GM12878 (cell line): ENCODE measurements at regions not wholly inside any gene's neighbourhood (a gene's known extent, or its start where the extent isn't known, plus 50 kb on each side); places are given as distances from the start of the nearest gene placed in this dataset.

Experiments
- ATAC-seq: fragments of 200-7000 bp; cut with Tn5 transposase; 3 replicates; pipeline ENCODE4 v1.9.1; 2020; ENCODE audit warnings: mild to moderate bottlenecking, moderate library complexity
- BruUV-seq: library from RNA; stranded (reverse); fragments of 400-500 nt; replicated peaks from 2 replicates; lab custom pipeline; 2021; lab: Mats Ljungman, UMichigan
- CTCF ChIA-PET: fragments of 300-600 bp; sonication (Branson Sonifier 250); formaldehyde crosslinking; extraction: SDS; loops from one replicate; lab custom pipeline; 2021; ENCODE audit warnings: inconsistent platforms; lab: Yijun Ruan, JAX
- POLR2A ChIA-PET: fragments of 350-600 bp; formaldehyde crosslinking; extraction: SDS; loops from one replicate; lab custom pipeline; 2021; ENCODE audit warnings: inconsistent platforms; lab: Charles Lee
- RAD21 ChIA-PET: fragments of 300-600 bp; sonication (Branson Sonifier 250); formaldehyde crosslinking; loops from one replicate; lab custom pipeline; 2023; ENCODE audit warnings: antibody characterized with exemption; ENCODE audit not compliant: unreplicated experiment; lab: Charles Lee
- SMC1A ChIA-PET: fragments of 300-600 bp; sonication (Branson Sonifier 250); formaldehyde crosslinking; loops from one replicate; lab custom pipeline; 2023; ENCODE audit not compliant: unreplicated experiment, uncharacterized antibody; lab: Charles Lee
- DNase-seq: peaks from one replicate; pipeline ENCODE4 v3.0.0-alpha.2; 2011; ENCODE audit warnings: low read depth, low spot score
- FAIRE-seq: peaks from 3 replicates; lab custom pipeline; 2011; peaks lifted over from hg19 to GRCh38; lab: Jason Lieb, UNC
- H2AFZ ChIP-seq: 2 replicates; pipeline ENCODE4 v1.6.0; 2011; ENCODE audit warnings: low read depth, low read length, control low read depth; ENCODE audit not compliant: control insufficient read depth
- H3K27ac ChIP-seq: 2 replicates; pipeline ENCODE4 v1.5.1; 2011; ENCODE audit warnings: control low read depth; ENCODE audit not compliant: control insufficient read depth, insufficient read depth
- H3K27me3 ChIP-seq, 2 experiments: replicated peaks in 1 of 2; 2 replicates each; pipeline versions ENCODE4 v1.6.0 to v1.6.1; 2011; ENCODE audit warnings: low read length in 1 of 2; ENCODE audit not compliant: control insufficient read depth in 2 of 2, insufficient read depth in 2 of 2
- H3K36me3 ChIP-seq, 2 experiments: 2 replicates each; pipeline ENCODE4 v1.5.1; 2011; ENCODE audit warnings: low read length in 1 of 2; ENCODE audit not compliant: control insufficient read depth in 2 of 2, insufficient read depth in 2 of 2
- H3K4me1 ChIP-seq: 2 replicates; pipeline ENCODE4 v1.6.1; 2011; ENCODE audit warnings: mild to moderate bottlenecking, low read length, moderate library complexity, mixed read lengths; ENCODE audit not compliant: control insufficient read depth, insufficient read depth
- H3K4me2 ChIP-seq: 2 replicates; pipeline ENCODE4 v1.6.0; 2011; ENCODE audit warnings: control low read depth; ENCODE audit not compliant: control insufficient read depth, insufficient read depth
- H3K4me3 ChIP-seq: fragments of 200-600 bp; sonication (generic); 2 replicates; pipeline ENCODE4 v1.5.1; 2016
- H3K79me2 ChIP-seq: 2 replicates; pipeline ENCODE4 v1.6.0; 2011; ENCODE audit warnings: low read length; ENCODE audit not compliant: control insufficient read depth, insufficient read depth
- H3K9ac ChIP-seq: 2 replicates; pipeline ENCODE4 v1.8.0; 2011; ENCODE audit warnings: low read length, control low read depth, mixed read lengths; ENCODE audit not compliant: control insufficient read depth, insufficient read depth
- H3K9me3 ChIP-seq: replicated peaks from 3 replicates; pipeline ENCODE4 v1.5.1; 2011; ENCODE audit warnings: mild to moderate bottlenecking, low read length; ENCODE audit not compliant: control insufficient read depth, insufficient read depth
- H4K20me1 ChIP-seq: 2 replicates; pipeline ENCODE4 v1.6.0; 2011; ENCODE audit not compliant: control insufficient read depth, insufficient read depth
- BMI1 ChIP-seq: fragments of 450-650 bp; IDR thresholded peaks from 2 replicates; pipeline ENCODE4 v1.6.1; 2016; ENCODE audit warnings: mild to moderate bottlenecking, moderate library complexity, borderline replicate concordance
- ESRRA ChIP-seq: IDR thresholded peaks from 2 replicates; pipeline ENCODE4 v1.6.1; 2012; ENCODE audit warnings: mild to moderate bottlenecking, low read length, improper control_type of control experiment
- IKZF2 ChIP-seq, 2 experiments: fragments of 450-650 bp; IDR thresholded peaks; 2 replicates each; pipeline ENCODE4 v1.6.1; 2017; ENCODE audit warnings: mild to moderate bottlenecking in 2 of 2, moderate library complexity in 2 of 2
- IRF3 ChIP-seq: fragments of 450-650 bp; IDR thresholded peaks from 2 replicates; pipeline ENCODE4 v1.6.1; 2014; ENCODE audit warnings: mild to moderate bottlenecking
- PKNOX1 ChIP-seq: fragments of 450-650 bp; IDR thresholded peaks from 2 replicates; pipeline ENCODE4 v1.6.1; 2016; ENCODE audit warnings: mild to moderate bottlenecking
- STAT3 ChIP-seq: IDR thresholded peaks from 2 replicates; pipeline ENCODE4 v1.6.1; 2011; ENCODE audit warnings: low read depth, low read length, improper control_type of control experiment
- ZNF622 ChIP-seq: fragments of 450-650 bp; IDR thresholded peaks from 2 replicates; pipeline ENCODE4 v1.6.1; 2017; ENCODE audit warnings: mild to moderate bottlenecking, inconsistent platforms
- ZNF687 ChIP-seq: fragments of 450-650 bp; IDR thresholded peaks from 2 replicates; pipeline ENCODE4 v1.6.1; 2017; ENCODE audit warnings: mild to moderate bottlenecking, moderate library complexity
- WGBS: methylation state at CpG from one replicate; pipeline ENCODE4 v1.1.6; 2016; ENCODE audit warnings: low lambda C conversion rate; ENCODE audit not compliant: insufficient replicate concordance, insufficient coverage; ENCODE audit errors: missing lambda C conversion rate; 5-methylcytosine and 5-hydroxymethylcytosine counted together
- in situ Hi-C: fragments of 300-500 bp; cut with MboI; formaldehyde crosslinking; loops from 9 replicates; pipeline ENCODE4 v1.14.3; 2018; ENCODE audit warnings: mixed read lengths
- intact Hi-C: fragments of 100-400 bp; cut with micrococcal nuclease; formaldehyde crosslinking; loops from one replicate; pipeline ENCODE4 v1.14.2; 2022; ENCODE audit not compliant: unreplicated experiment

- no peak overlapping the region for H3K27ac ChIP-seq
- DNase-seq (no peak), ATAC-seq (peak; percentile 18; the same call in 2 of the 3 replicates), FAIRE-seq (no peak)
- H3K4me2 ChIP-seq = no peak overlapping the region
- no peaks in the 10 kb centered on the region for H4K20me1 ChIP-seq
- no peaks in the 10 kb centered on the region for H3K36me3 ChIP-seq
- H3K4me3 ChIP-seq = no peak overlapping the region
- POLR2A ChIA-PET = interaction anchor here (0.6 kb wide), 1 partner anchor 553 kb away, joined by 4 read pairs; no protein-coding TSS in a partner anchor
- no peaks in the 10 kb centered on the region for H3K4me1 ChIP-seq
- CTCF ChIA-PET = no interaction called here
- TF ChIP-seq PKNOX1 (peak; percentile 6; the same call in 1 of the 2 replicates), ZNF622 (no peak)
- no peaks in the 10 kb centered on the region for H3K79me2 ChIP-seq
- 10% methylated on average over 3 of the region's 3 CpGs for WGBS
- H3K9me3 ChIP-seq = no peaks in the 10 kb centered on the region
- in situ Hi-C loops (no loop called here), intact Hi-C loops (no loop called here)
- H3K27me3 ChIP-seq = no peaks in the 10 kb centered on the region
- no TSS peak for BruUV-seq
- SMC1A ChIA-PET = no interaction called here
- RAD21 ChIA-PET = no interaction called here
- no peak overlapping the region for H2AFZ ChIP-seq
- no peak overlapping the region for H3K9ac ChIP-seq
Observed at GRCh38 chr4:133741766-133742165, 459.8 kb downstream of the PABPC4L start.

GRCh38 chr4:133720001-133720400 is 481.6 kb downstream of the PABPC4L start:
- intact Hi-C loops (no loop called here), in situ Hi-C loops (no loop called here)
- Histone ChIP-seq H3K27me3 (no peaks in the 10 kb centered on the region), H3K27ac (no peak overlapping the region), H3K79me2 (no peaks in the 10 kb centered on the region), H3K9ac (no peak overlapping the region), H3K4me3 (no peak overlapping the region), H3K36me3 (no peaks in the 10 kb centered on the region), H3K9me3 (no peaks in the 10 kb centered on the region), H3K4me2 (no peak overlapping the region), H4K20me1 (no peaks in the 10 kb centered on the region), H3K4me1 (no peaks in the 10 kb centered on the region), H2AFZ (no peak overlapping the region)
- no peak for DNase-seq
- no peak for FAIRE-seq
- ChIA-PET POLR2A (no interaction called here), CTCF (no interaction called here), SMC1A (no interaction called here), RAD21 (no interaction called here)
- no peak for TF ChIP-seq ZNF687
- TF ChIP-seq ESRRA = no peak
- no peak for TF ChIP-seq IKZF2 (IDR thresholded peaks at IDR 0.05)
- TF ChIP-seq STAT3 = no peak
- no peak for TF ChIP-seq BMI1
- TF ChIP-seq IRF3 = no peak
- ATAC-seq = no peak
- no TSS peak for BruUV-seq
- 9% methylated on average over 2 of the region's 2 CpGs for WGBS
